Aorta (tissue), 5 donors: ENCODE measurements at regions not wholly inside any gene's neighbourhood (a gene's known extent, or its start where the extent isn't known, plus 50 kb on each side); places are given as distances from the start of the nearest gene placed in this dataset.
"Not testable (repeated sequence)": the region's sequence is repeated elsewhere in the genome, so short reads cannot be mapped to it uniquely, and the experiment has no call there.

ENCODE experiments used
- ATAC-seq: fragments of 200-7000 bp; cut with Tn5 transposase; one replicate; pipeline ENCODE4 v1.9.1; 2022; ENCODE audit warnings: moderate library complexity; ENCODE audit not compliant: low FRiP score
- DNase-seq, 2 donors: peaks; one replicate each; pipeline ENCODE4 v3.0.0-alpha.2; 2020
- H3K27ac ChIP-seq, 2 donors: one replicate each; pipeline ENCODE4 v1.5.1; 2013; ENCODE audit warnings: low read length in 2 of 2, mild to moderate bottlenecking in 2 of 2, moderate library complexity in 2 of 2, control low read depth in 1 of 2, inconsistent platforms in 1 of 2, low read depth in 1 of 2
- H3K27me3 ChIP-seq, 2 donors: one replicate each; pipeline ENCODE4 v1.6.1; 2013; ENCODE audit warnings: control low read depth in 1 of 2, low read length in 1 of 2, mild to moderate bottlenecking in 1 of 2, moderate library complexity in 1 of 2; ENCODE audit not compliant: insufficient read depth in 2 of 2, control insufficient read depth in 1 of 2
- H3K36me3 ChIP-seq, 2 donors: one replicate each; pipeline ENCODE4 v1.6.1; 2013; ENCODE audit warnings: control low read depth in 1 of 2, low read length in 1 of 2, mild to moderate bottlenecking in 1 of 2; ENCODE audit not compliant: insufficient read depth in 2 of 2, control insufficient read depth in 1 of 2
- H3K4me1 ChIP-seq, 2 donors: one replicate each; pipeline ENCODE4 v1.6.1; 2013; ENCODE audit warnings: low read length in 2 of 2, control low read depth in 1 of 2, mild to moderate bottlenecking in 1 of 2, moderate library complexity in 1 of 2; ENCODE audit not compliant: insufficient read depth in 2 of 2, control insufficient read depth in 1 of 2
- H3K4me3 ChIP-seq, 2 donors: one replicate each; pipeline ENCODE4 v1.5.1; 2013; ENCODE audit warnings: low read length in 2 of 2, control low read depth in 1 of 2, mild to moderate bottlenecking in 1 of 2
- H3K9me3 ChIP-seq: one replicate; pipeline ENCODE4 v1.6.1; 2013; ENCODE audit warnings: mild to moderate bottlenecking, low read length; ENCODE audit not compliant: control insufficient read depth
- WGBS, 2 donors: extraction: QIAGEN DNeasy Blood & Tissue Kit; methylation state at CpG; one replicate each; pipeline ENCODE4 v1.1.7; 2013; 5-methylcytosine and 5-hydroxymethylcytosine counted together
- intact Hi-C, 2 donors: fragments of 100-400 bp; cut with DNase I; formaldehyde crosslinking; loops; one replicate each; pipeline versions ENCODE4 v1.14.2 to v1.15.0; 2022
- donor health status: healthy with polysubstance abuse.
- donor health status: Bipolar disorder and iron deficiency.
- donor health status: DM: no; HTN: no; CAD: no.
- donor health status: DM: no; HTN: no; CAD: no.
- donor health status: DM: yes; HTN: yes; CAD: no.

GRCh38 chr1:189220750-189221149, 1256.9 kb downstream of the BRINP3 start:
- WGBS, 2 donors, result 47 to 70% methylated on average over 1 of the region's 1 CpG
- H3K9me3 ChIP-seq, result peaks cover 1% of the 10 kb centered on the region

DNA sequence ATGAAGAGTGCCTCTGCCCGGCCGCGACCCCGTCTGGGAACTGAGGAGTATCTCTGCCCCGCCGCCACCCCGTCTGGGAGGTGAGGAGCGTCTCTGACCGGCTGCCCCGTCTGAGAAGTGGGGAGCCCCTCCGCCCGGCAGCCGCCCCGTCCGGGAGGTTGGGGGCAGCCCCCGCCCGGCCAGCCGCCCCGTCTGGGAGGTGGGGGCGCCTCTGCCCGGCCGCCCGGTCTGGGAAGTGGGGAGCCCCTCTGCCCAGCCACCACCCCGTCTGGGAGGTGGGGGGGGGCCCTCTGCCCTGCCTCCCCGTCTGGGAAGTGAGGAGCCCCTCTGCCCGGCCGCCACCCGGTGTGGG, 1251.9 kb downstream of the BRINP3 start:
- peak in 1 of 2 donors; percentile 42 for DNase-seq
- H3K9me3 ChIP-seq, intact Hi-C loops, H3K4me1 ChIP-seq, H3K4me3 ChIP-seq, ATAC-seq, H3K27me3 ChIP-seq, H3K27ac ChIP-seq, H3K36me3 ChIP-seq: not testable (repeated sequence)
- WGBS, 2 donors, result 87 to 96% methylated on average over 13 to 28 of the region's 28 CpGs

More at GRCh38 chr1:189220750-189221149, 1256.9 kb downstream of the BRINP3 start:
- Histone ChIP-seq H3K4me3 (no peak overlapping the region), H3K36me3 (no peaks in the 10 kb centered on the region), H3K27ac (no peak overlapping the region), H3K27me3 (no peaks in the 10 kb centered on the region), H3K4me1 (no peaks in the 10 kb centered on the region)
- ATAC-seq, result no peak
- intact Hi-C loops, result no loop called here
- DNase-seq, result no peak

- Histone ChIP-seq H3K27me3 (no peaks in the 10 kb centered on the region), H3K4me1 (no peaks in the 10 kb centered on the region), H3K4me3 (no peak overlapping the region), H3K9me3 (no peaks in the 10 kb centered on the region), H3K36me3 (no peaks in the 10 kb centered on the region), H3K27ac (no peak overlapping the region)
- ATAC-seq (no peak), DNase-seq (no peak)
- 80 to 84% methylated on average over 1 of the region's 1 CpG for WGBS, 2 donors
- intact Hi-C loops, result no loop called here
These were observed 1250.9 kb downstream of the BRINP3 start for GRCh38 chr1:189226779-189227178.

DNA sequence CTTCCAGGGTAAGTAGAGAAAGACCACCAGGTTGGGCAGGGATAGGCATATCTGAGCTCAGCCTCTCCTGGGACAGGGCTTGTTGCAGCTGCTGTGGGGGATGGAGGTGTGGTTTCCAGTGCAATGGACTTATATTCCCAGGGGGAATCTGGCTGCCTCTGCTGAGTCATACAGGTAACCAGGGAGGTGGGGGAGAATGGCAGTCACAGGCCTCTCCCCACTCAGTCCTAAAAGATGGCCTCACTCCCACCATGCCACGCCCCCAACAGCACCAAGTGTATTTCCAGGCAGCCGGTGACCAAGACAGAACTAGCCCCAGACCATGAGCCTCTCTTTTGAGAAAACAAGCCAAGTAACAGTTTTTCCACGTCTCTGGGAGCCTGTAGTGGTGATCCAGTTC, 1240.7 kb downstream of the BRINP3 start:
- ATAC-seq, result no peak
- Histone ChIP-seq H3K9me3 (peaks cover 1% of the 10 kb centered on the region), H3K36me3 (no peaks in the 10 kb centered on the region), H3K27me3 (no peaks in the 10 kb centered on the region), H3K4me3 (no peak overlapping the region), H3K27ac (no peak overlapping the region), H3K4me1 (no peaks in the 10 kb centered on the region)
- intact Hi-C loops, result no loop called here
- no peak for DNase-seq
- WGBS, 2 donors, result 83 to 85% methylated on average over 3 of the region's 3 CpGs

GRCh38 chr1:189253601-189254350, 1223.9 kb downstream of the BRINP3 start:
- H3K9me3 ChIP-seq, result no peaks in the 10 kb centered on the region
- intact Hi-C loops, result no loop called here
- no peak for DNase-seq
- no peaks in the 10 kb centered on the region for H3K4me1 ChIP-seq
- WGBS, 2 donors, result 34 to 61% methylated on average over 18 of the region's 18 CpGs
- H3K27ac ChIP-seq, result no peak overlapping the region
- H3K36me3 ChIP-seq, result no peaks in the 10 kb centered on the region
- no peaks in the 10 kb centered on the region for H3K27me3 ChIP-seq
- ATAC-seq, result no peak
- no peak overlapping the region for H3K4me3 ChIP-seq

DNA sequence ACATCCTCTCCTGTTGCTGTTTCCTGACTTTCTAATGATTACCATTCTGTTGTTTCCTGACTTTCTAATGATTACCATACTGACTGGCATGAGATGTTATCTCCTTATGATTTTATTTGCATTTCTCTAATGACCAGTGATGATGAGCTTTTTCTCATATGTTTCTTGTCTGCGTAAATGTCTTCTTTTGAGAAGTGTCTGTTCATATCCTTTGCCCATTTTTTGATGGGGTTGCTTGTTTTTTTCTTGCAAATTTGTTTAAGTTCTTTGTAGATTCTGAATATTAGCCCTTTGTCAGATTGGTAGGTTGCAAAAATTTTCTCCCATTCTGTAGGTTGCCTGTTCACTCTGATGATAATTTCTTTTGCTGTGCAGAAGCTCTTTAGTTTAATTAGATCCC, 1216.5 kb downstream of the BRINP3 start:
- WGBS, 2 donors, result 97 to 100% methylated on average over 1 of the region's 1 CpG
- H3K9me3 ChIP-seq, H3K27ac ChIP-seq, ATAC-seq, intact Hi-C loops, H3K4me3 ChIP-seq, DNase-seq, H3K4me1 ChIP-seq, H3K36me3 ChIP-seq, H3K27me3 ChIP-seq: not testable (repeated sequence)

DNA sequence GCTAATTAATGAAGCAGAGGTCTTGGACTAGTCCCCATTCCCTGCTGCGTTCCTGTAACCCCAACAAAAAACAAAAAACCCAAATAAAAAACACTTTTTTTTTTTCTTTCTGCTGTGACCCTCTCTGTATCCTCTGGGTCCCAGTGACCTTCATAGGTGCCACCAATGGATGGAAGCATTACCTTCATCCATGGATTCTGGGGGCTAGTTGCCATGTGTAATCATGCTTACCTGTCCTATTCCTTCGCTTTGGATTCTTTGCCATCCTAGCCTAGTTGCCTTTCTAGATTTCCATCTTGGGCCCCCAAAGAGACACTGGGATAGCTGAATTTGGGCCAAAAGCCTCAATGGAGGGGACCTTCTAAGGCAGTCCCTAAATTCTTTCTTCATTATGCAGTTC, 1208.7 kb downstream of the BRINP3 start:
- H3K27ac ChIP-seq, result no peak overlapping the region
- intact Hi-C loops, result no loop called here
- H3K36me3 ChIP-seq, result no peaks in the 10 kb centered on the region
- H3K27me3 ChIP-seq, result no peaks in the 10 kb centered on the region
- 82 to 87% methylated on average over 2 of the region's 2 CpGs for WGBS, 2 donors
- no peaks in the 10 kb centered on the region for H3K4me1 ChIP-seq
- H3K9me3 ChIP-seq, result peaks cover 6% of the 10 kb centered on the region
- ATAC-seq, result no peak
- no peak overlapping the region for H3K4me3 ChIP-seq
- no peak for DNase-seq

DNA sequence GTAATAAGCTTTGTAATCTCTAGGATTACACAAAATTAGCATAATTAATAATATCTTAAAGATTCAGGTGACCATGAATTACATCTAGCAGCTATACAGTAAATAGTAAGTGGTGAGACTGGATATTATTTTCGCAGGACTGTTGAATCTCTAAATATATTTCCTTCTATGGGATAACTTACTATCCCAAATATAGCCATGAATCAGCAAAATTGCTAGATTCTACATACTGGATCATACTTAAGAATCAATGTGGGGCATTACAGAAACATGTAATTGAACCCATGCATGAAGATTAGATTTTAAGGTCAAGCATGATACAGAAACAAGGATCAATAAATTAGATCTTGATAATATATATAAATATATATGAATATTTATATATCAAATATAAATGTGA, 1203.4 kb downstream of the BRINP3 start:
- Histone ChIP-seq H3K36me3 (no peaks in the 10 kb centered on the region), H3K4me3 (no peak overlapping the region), H3K4me1 (no peaks in the 10 kb centered on the region), H3K27ac (no peak overlapping the region), H3K27me3 (no peaks in the 10 kb centered on the region), H3K9me3 (peaks cover 4% of the 10 kb centered on the region)
- 82 to 85% methylated on average over 1 of the region's 1 CpG for WGBS, 2 donors
- intact Hi-C loops, result no loop called here
- no peak for DNase-seq
- no peak for ATAC-seq

DNA sequence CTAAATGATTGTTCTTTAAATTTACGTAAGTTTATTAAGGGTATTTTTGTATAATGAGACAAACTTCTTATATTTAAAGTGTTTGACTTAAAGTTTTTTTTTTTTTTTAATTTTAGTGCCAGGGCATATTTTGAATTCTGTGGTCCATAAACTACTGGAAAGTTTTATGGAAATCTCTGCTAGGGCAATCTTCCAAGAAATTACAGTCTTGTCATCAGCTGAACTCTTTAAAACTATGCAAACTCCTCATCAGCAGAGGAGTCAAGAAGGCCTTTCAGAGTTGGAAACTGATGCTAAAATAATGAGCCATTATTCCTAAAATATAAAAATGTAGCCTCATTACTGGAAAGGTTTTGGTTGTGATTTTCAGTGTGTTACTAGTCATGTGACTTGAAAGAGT, 1201.9 kb downstream of the BRINP3 start:
- no peaks in the 10 kb centered on the region for H3K36me3 ChIP-seq
- WGBS, 2 donors, result 75 to 79% methylated on average over 1 of the region's 1 CpG
- H3K9me3 ChIP-seq, result peaks cover 2% of the 10 kb centered on the region
- H3K27ac ChIP-seq, result no peak overlapping the region
- no peak overlapping the region for H3K4me3 ChIP-seq
- ATAC-seq, result no peak
- DNase-seq, result no peak
- no peaks in the 10 kb centered on the region for H3K27me3 ChIP-seq
- intact Hi-C loops, result no loop called here
- no peaks in the 10 kb centered on the region for H3K4me1 ChIP-seq
